IMR-90 (cell line): ENCODE measurements at regions not wholly inside any gene's neighbourhood (a gene's known extent, or its start where the extent isn't known, plus 50 kb on each side); places are given as distances from the start of the nearest gene placed in this dataset.

Experiments
- ATAC-seq: fragments of 200-7000 bp; cut with Tn5 transposase; 2 replicates; pipeline ENCODE4 v1.9.1; 2020; ENCODE audit warnings: low read depth, mild to moderate bottlenecking, moderate library complexity
- BruUV-seq: library from RNA; stranded (reverse); fragments of 400-500 nt; replicated peaks from 2 replicates; lab custom pipeline; 2021; lab: Mats Ljungman, UMichigan
- CTCF ChIA-PET: fragments of 300-600 bp; formaldehyde crosslinking; extraction: SDS; loops from one replicate; lab custom pipeline; 2021; ENCODE audit warnings: antibody characterized with exemption; lab: Yijun Ruan, JAX
- POLR2A ChIA-PET: fragments of 300-600 bp; sonication (Branson Sonifier 250); formaldehyde crosslinking; loops from one replicate; lab custom pipeline; 2022; ENCODE audit warnings: antibody characterized with exemption; ENCODE audit not compliant: unreplicated experiment; lab: Charles Lee
- DNase-seq: peaks from one replicate; pipeline ENCODE4 v3.0.0; 2013
- H2AFZ ChIP-seq: replicated peaks from 2 replicates; pipeline ENCODE3; 2013; ENCODE audit warnings: low read length, mild to moderate bottlenecking; ENCODE audit not compliant: poor library complexity
- H2AK5ac ChIP-seq: 2 replicates; pipeline ENCODE4 v1.6.1; 2013; ENCODE audit warnings: low read depth, low read length, inconsistent platforms
- H2AK9ac ChIP-seq: replicated peaks from 2 replicates; pipeline ENCODE3; 2013; ENCODE audit warnings: mild to moderate bottlenecking, low read depth, low read length, moderate library complexity; ENCODE audit not compliant: poor library complexity
- H2BK120ac ChIP-seq: 2 replicates; pipeline ENCODE4 v1.6.1; 2013; ENCODE audit warnings: low read depth, low read length, inconsistent platforms
- H2BK15ac ChIP-seq: 3 replicates; pipeline ENCODE4 v1.6.1; 2013; ENCODE audit warnings: low read depth, low read length, inconsistent platforms
- H2BK20ac ChIP-seq: 2 replicates; pipeline ENCODE4 v1.6.1; 2013; ENCODE audit warnings: low read depth, mild to moderate bottlenecking, inconsistent platforms, low read length, moderate library complexity
- H2BK5ac ChIP-seq: 2 replicates; pipeline ENCODE4 v1.6.1; 2013; ENCODE audit warnings: mild to moderate bottlenecking, low read depth, low read length, inconsistent platforms; ENCODE audit not compliant: poor library complexity, severe bottlenecking
- H3K14ac ChIP-seq: replicated peaks from 2 replicates; pipeline ENCODE4 v1.6.1; 2013; ENCODE audit warnings: low read depth, low read length, inconsistent platforms
- H3K18ac ChIP-seq: 2 replicates; pipeline ENCODE4 v1.6.1; 2013; ENCODE audit warnings: low read depth, low read length, control low read depth
- H3K23ac ChIP-seq: 2 replicates; pipeline ENCODE4 v1.6.1; 2013; ENCODE audit warnings: low read depth, low read length, inconsistent platforms
- H3K27ac ChIP-seq: 2 replicates; pipeline ENCODE4 v1.5.1; 2013; ENCODE audit warnings: mild to moderate bottlenecking, control low read depth, low read length; ENCODE audit not compliant: insufficient read depth
- H3K27me3 ChIP-seq: 2 replicates; pipeline ENCODE4 v1.6.1; 2013; ENCODE audit warnings: low read length; ENCODE audit not compliant: control insufficient read depth, insufficient read depth
- H3K36me3 ChIP-seq: 2 replicates; pipeline ENCODE4 v1.6.1; 2013; ENCODE audit warnings: low read length, mixed read lengths; ENCODE audit not compliant: control insufficient read depth, insufficient read depth
- H3K4ac ChIP-seq: 2 replicates; pipeline ENCODE4 v1.6.1; 2013; ENCODE audit warnings: low read depth, low read length, inconsistent platforms
- H3K4me1 ChIP-seq: 2 replicates; pipeline ENCODE4 v1.6.1; 2013; ENCODE audit warnings: low read length, mixed read lengths; ENCODE audit not compliant: control insufficient read depth, insufficient read depth
- H3K4me2 ChIP-seq: 2 replicates; pipeline ENCODE4 v1.6.1; 2013; ENCODE audit warnings: low read depth, mild to moderate bottlenecking, control low read depth, low read length, moderate library complexity
- H3K4me3 ChIP-seq: 2 replicates; pipeline ENCODE4 v1.5.1; 2013; ENCODE audit warnings: low read depth, mild to moderate bottlenecking, control low read depth, low read length, moderate library complexity; ENCODE audit not compliant: insufficient read depth
- H3K56ac ChIP-seq: 2 replicates; pipeline ENCODE4 v1.6.1; 2013; ENCODE audit warnings: low read length, inconsistent platforms; ENCODE audit not compliant: insufficient read depth; ENCODE audit errors: extremely low read depth
- H3K79me1 ChIP-seq, 2 experiments: 2 replicates each; pipeline ENCODE4 v1.6.1; 2013; ENCODE audit warnings: low read length in 2 of 2, inconsistent platforms in 1 of 2, low read depth in 1 of 2
- H3K9ac ChIP-seq: 2 replicates; pipeline ENCODE4 v1.6.1; 2013; ENCODE audit warnings: low read depth, low read length, control low read depth
- H3K9me1 ChIP-seq: 2 replicates; pipeline ENCODE4 v1.6.1; 2013; ENCODE audit warnings: low read length, inconsistent platforms; ENCODE audit not compliant: insufficient read depth
- H3K9me3 ChIP-seq: 2 replicates; pipeline ENCODE4 v1.6.1; 2013; ENCODE audit warnings: low read length; ENCODE audit not compliant: control insufficient read depth, insufficient read depth
- H4K20me1 ChIP-seq: 2 replicates; pipeline ENCODE4 v1.6.1; 2013; ENCODE audit warnings: low read length, inconsistent platforms; ENCODE audit not compliant: insufficient read depth
- H4K5ac ChIP-seq: 2 replicates; pipeline ENCODE4 v1.6.1; 2013; ENCODE audit warnings: mild to moderate bottlenecking, low read depth, low read length, control low read depth
- H4K8ac ChIP-seq, 2 experiments: 2 replicates each; pipeline ENCODE4 v1.6.1; 2013; ENCODE audit warnings: low read depth in 2 of 2, low read length in 2 of 2, control low read depth in 1 of 2, inconsistent platforms in 1 of 2
- H4K91ac ChIP-seq: 2 replicates; pipeline ENCODE4 v1.6.1; 2013; ENCODE audit warnings: low read depth, low read length, inconsistent platforms; ENCODE audit not compliant: insufficient read depth
- FOS ChIP-seq: fragments of 150-350 bp; IDR thresholded peaks from 2 replicates; pipeline ENCODE4 v1.6.1; 2016; ENCODE audit warnings: low read depth, low read length
- POLR2A ChIP-seq: IDR thresholded peaks from 2 replicates; pipeline ENCODE4 v1.6.1; 2012; ENCODE audit warnings: mild to moderate bottlenecking, low read depth, low read length
- WGBS, 2 experiments: methylation state at CpG; one replicate each; pipeline versions ENCODE4 v1.1.5 to v1.1.7; 2013; ENCODE audit warnings: missing lambda C conversion rate in 2 of 2; ENCODE audit not compliant: insufficient read length in 1 of 2; ENCODE audit errors: extremely low coverage in 2 of 2; 5-methylcytosine and 5-hydroxymethylcytosine counted together
- dilution Hi-C: fragments of 300-500 bp; cut with HindIII; formaldehyde crosslinking; loops from one replicate; pipeline ENCODE4 v1.14.3; 2018; ENCODE audit warnings: low sequenced_read_pairs; ENCODE audit not compliant: unreplicated experiment
- in situ Hi-C: fragments of 300-500 bp; cut with MboI; formaldehyde crosslinking; loops from 3 replicates; pipeline ENCODE4 v1.14.3; 2019; ENCODE audit warnings: low sequenced_read_pairs, inconsistent platforms, mixed read lengths
- intact Hi-C: fragments of 100-400 bp; cut with micrococcal nuclease; formaldehyde crosslinking; loops from 2 replicates; pipeline ENCODE4 v1.10.0; 2022

- Histone ChIP-seq H3K4me1 (no peaks in the 10 kb centered on the region), H4K91ac (no peak overlapping the region), H3K4ac (no peak overlapping the region), H3K79me1 (no peaks in the 10 kb centered on the region), H2AFZ (no peak overlapping the region), H3K4me2 (no peak overlapping the region), H2BK20ac (no peak overlapping the region), H3K9me3 (no peaks in the 10 kb centered on the region), H2BK15ac (no peak overlapping the region), H2AK5ac (no peak overlapping the region), H3K18ac (no peak overlapping the region), H3K23ac (no peak overlapping the region), H3K4me3 (no peak overlapping the region), H3K9me1 (no peaks in the 10 kb centered on the region), H3K27me3 (no peaks in the 10 kb centered on the region), H3K36me3 (no peaks in the 10 kb centered on the region), H3K56ac (no peak overlapping the region), H3K27ac (no peak overlapping the region), H4K20me1 (no peaks in the 10 kb centered on the region), H2AK9ac (no peak overlapping the region), H3K9ac (no peak overlapping the region), H4K5ac (no peak overlapping the region), H2BK5ac (no peak overlapping the region), H2BK120ac (no peak overlapping the region), H4K8ac (no peak overlapping the region), H3K14ac (no peak overlapping the region)
- DNase-seq (no peak), ATAC-seq (no peak)
- in situ Hi-C loops, result no loop called here
- ChIA-PET CTCF (no interaction called here), POLR2A (no interaction called here)
- no CpG with 5 or more reads among the region's 2 CpGs for WGBS, 2 experiments
- no peak for TF ChIP-seq POLR2A
- no peak for TF ChIP-seq FOS
- intact Hi-C loops, result no loop called here
- BruUV-seq, result no TSS peak
- dilution Hi-C loops, result no loop called here
Observed at GRCh38 chr4:34790131-34790530, 1454.2 kb downstream of the ARAP2 start.
